H1 (cell line): ENCODE measurements at regions not wholly inside any gene's neighbourhood (a gene's known extent, or its start where the extent isn't known, plus 50 kb on each side); places are given as distances from the start of the nearest gene placed in this dataset.

ENCODE experiments used
- ATF2 ChIP-seq: IDR thresholded peaks from 2 replicates; pipeline ENCODE4 v1.6.1; 2012; ENCODE audit warnings: low read length, inconsistent platforms
- JUN ChIP-seq: IDR thresholded peaks from 2 replicates; pipeline ENCODE4 v1.6.1; 2011; ENCODE audit warnings: low read depth, mild to moderate bottlenecking, improper control_type of control experiment, low read length

GRCh38 chr2:139742216-139743172, 962.3 kb upstream of the NXPH2 start (continued):
- TF ChIP-seq ATF2: no peak
- TF ChIP-seq JUN: no peak
